ENCODE measurements at regions not wholly inside any gene's neighbourhood (a gene's known extent, or its start where the extent isn't known, plus 50 kb on each side); places are given as distances from the start of the nearest gene placed in this dataset.
A peak's percentile ranks its signal among the peaks of the same experiment; 100 is the strongest.

DNA sequence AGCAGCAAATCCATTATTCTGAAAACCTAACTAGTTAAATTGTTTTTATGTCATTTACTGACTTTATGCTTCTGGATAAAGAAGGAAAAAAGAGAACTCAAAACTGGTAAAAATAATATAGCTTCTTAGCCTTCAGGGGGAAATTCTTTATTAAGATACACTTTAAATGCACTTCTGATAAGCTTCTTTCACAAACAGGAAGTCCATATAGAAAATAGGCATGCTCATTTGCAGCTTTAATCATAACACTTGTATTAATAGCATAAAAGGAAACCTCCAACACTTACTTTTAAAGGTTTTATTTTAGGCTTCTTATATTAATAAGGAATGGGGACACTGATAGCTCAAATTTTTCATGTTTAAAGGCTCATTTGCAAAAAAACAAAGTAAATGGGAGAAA is 538.0 kb upstream of the SLC35B3 start:
- CTCF ChIA-PET, result interaction anchor here (0.6 kb wide), 1 partner anchor 10 kb away, joined by 4 read pairs; no protein-coding TSS in a partner anchor

GRCh38 chr6:8969747-8970146 is 534.4 kb upstream of the SLC35B3 start:
- H3K9me2 ChIP-seq (replicated peaks; ENCODE audit: low read length), result no peaks in the 10 kb centered on the region
- no peak overlapping the region for H3K4me2 ChIP-seq (ENCODE audit: low read length)
- H3F3A ChIP-seq (ENCODE audit: low read length, unreplicated experiment), result no peaks in the 10 kb centered on the region
- no peaks in the 10 kb centered on the region for H4K20me1 ChIP-seq (ENCODE audit: low read length)
- no peak overlapping the region for H3K9ac ChIP-seq (ENCODE audit: low read length)
- no TSS peak for BruUV-seq (replicated peaks)
- no peaks in the 10 kb centered on the region; the same call in 1 of the 2 replicates for H3K9me3 ChIP-seq (ENCODE audit: low read length)
- peaks cover 7% of the 10 kb centered on the region; the same call in 1 of the 2 replicates for H3K27me3 ChIP-seq (ENCODE audit: low read length)
- DNase-seq (no peak), ATAC-seq (no peak)
- no peaks in the 10 kb centered on the region for H3K4me1 ChIP-seq (ENCODE audit: insufficient read depth, low read length)
- TF ChIP-seq, protein P1, sequence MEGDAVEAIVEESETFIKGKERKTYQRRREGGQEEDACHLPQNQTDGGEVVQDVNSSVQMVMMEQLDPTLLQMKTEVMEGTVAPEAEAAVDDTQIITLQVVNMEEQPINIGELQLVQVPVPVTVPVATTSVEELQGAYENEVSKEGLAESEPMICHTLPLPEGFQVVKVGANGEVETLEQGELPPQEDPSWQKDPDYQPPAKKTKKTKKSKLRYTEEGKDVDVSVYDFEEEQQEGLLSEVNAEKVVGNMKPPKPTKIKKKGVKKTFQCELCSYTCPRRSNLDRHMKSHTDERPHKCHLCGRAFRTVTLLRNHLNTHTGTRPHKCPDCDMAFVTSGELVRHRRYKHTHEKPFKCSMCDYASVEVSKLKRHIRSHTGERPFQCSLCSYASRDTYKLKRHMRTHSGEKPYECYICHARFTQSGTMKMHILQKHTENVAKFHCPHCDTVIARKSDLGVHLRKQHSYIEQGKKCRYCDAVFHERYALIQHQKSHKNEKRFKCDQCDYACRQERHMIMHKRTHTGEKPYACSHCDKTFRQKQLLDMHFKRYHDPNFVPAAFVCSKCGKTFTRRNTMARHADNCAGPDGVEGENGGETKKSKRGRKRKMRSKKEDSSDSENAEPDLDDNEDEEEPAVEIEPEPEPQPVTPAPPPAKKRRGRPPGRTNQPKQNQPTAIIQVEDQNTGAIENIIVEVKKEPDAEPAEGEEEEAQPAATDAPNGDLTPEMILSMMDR (conservative IDR thresholded peaks at IDR 0.05; ENCODE audit: low read depth, low read length), result no peak
- TF ChIP-seq EZH2 (IDR thresholded peaks at IDR 0.05; ENCODE audit: low read length, unreplicated experiment) (no peak), EZH2phosphoT487 (IDR thresholded peaks at IDR 0.05; ENCODE audit: borderline replicate concordance, low read length) (no peak)
- POLR2A ChIA-PET (ENCODE audit: unreplicated experiment), result no interaction called here
- no peaks in the 10 kb centered on the region for H3K36me3 ChIP-seq (ENCODE audit: low read depth, low read length)
- no peak overlapping the region for H2AFZ ChIP-seq (ENCODE audit: low read length)
- H3K4me3 ChIP-seq (ENCODE audit: low read length), result no peak overlapping the region
- H3K79me2 ChIP-seq (ENCODE audit: low read length), result no peaks in the 10 kb centered on the region
- H3K27ac ChIP-seq (ENCODE audit: low read length), result no peak overlapping the region
- CTCF ChIA-PET, result interaction anchor here (0.8 kb wide), 1 partner anchor 10 kb away, joined by 4 read pairs; no protein-coding TSS in a partner anchor
- intact Hi-C loops (cut with micrococcal nuclease), result no loop called here

More for the DNA sequence above, 538.0 kb upstream of the SLC35B3 start:
- BruUV-seq (replicated peaks), result no TSS peak
- Histone ChIP-seq H3K36me3 (ENCODE audit: low read depth, low read length) (no peaks in the 10 kb centered on the region), H3K9me3 (ENCODE audit: low read length) (no peaks in the 10 kb centered on the region; the same call in 1 of the 2 replicates), H3K27ac (ENCODE audit: low read length) (no peak overlapping the region), H2AFZ (ENCODE audit: low read length) (no peak overlapping the region), H3K79me2 (ENCODE audit: low read length) (no peaks in the 10 kb centered on the region), H3K9ac (ENCODE audit: low read length) (no peak overlapping the region), H3K9me2 (replicated peaks; ENCODE audit: low read length) (no peaks in the 10 kb centered on the region), H3K4me1 (ENCODE audit: insufficient read depth, low read length) (no peaks in the 10 kb centered on the region), H3K4me3 (ENCODE audit: low read length) (no peak overlapping the region), H4K20me1 (ENCODE audit: low read length) (no peaks in the 10 kb centered on the region), H3K27me3 (ENCODE audit: low read length) (peaks cover 7% of the 10 kb centered on the region; the same call in 1 of the 2 replicates), H3K4me2 (ENCODE audit: low read length) (no peak overlapping the region), H3F3A (ENCODE audit: low read length, unreplicated experiment) (no peaks in the 10 kb centered on the region)
- ATAC-seq (no peak), DNase-seq (no peak)
- intact Hi-C loops (cut with micrococcal nuclease), result no loop called here
- POLR2A ChIA-PET (ENCODE audit: unreplicated experiment), result no interaction called here
- TF ChIP-seq, protein P1 (conservative IDR thresholded peaks at IDR 0.05; ENCODE audit: low read depth, low read length), result no peak
- TF ChIP-seq EZH2phosphoT487 (IDR thresholded peaks at IDR 0.05; ENCODE audit: borderline replicate concordance, low read length) (no peak), EZH2 (IDR thresholded peaks at IDR 0.05; ENCODE audit: low read length, unreplicated experiment) (no peak)

DNA sequence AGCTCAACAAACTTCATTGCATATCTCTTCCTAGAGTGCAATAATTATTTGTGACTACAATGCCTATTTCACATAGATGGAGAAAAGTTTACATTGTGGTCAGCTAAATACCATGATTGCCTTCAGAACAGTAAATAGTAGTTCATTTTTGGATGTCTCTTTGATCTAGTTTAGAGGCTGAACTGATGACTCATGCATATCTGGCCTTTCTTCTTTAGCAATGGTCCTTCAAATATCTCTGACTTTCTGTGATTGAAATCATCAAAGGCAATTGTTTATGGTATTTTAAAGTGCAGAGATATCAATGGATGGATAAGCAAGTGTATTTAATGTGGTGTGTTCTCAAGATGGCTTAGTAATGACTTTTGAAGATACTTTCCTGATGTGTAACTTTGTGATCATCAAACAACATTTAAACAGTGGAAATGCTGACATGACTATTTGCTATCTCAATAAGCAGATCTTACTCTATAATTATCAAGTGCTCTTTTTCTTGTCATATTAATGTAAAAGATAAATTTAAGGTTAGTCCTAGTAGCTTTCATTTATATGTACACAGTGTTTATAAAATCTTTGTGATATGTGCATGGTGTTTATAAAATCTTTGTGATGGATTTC is 523.7 kb upstream of the SLC35B3 start:
- H3K4me2 ChIP-seq (ENCODE audit: low read length), result no peak overlapping the region
- H3K36me3 ChIP-seq (ENCODE audit: low read depth, low read length), result no peaks in the 10 kb centered on the region
- intact Hi-C loops (cut with micrococcal nuclease), result no loop called here
- no TSS peak for BruUV-seq (replicated peaks)
- H3K9me3 ChIP-seq (ENCODE audit: low read length), result no peaks in the 10 kb centered on the region
- no peaks in the 10 kb centered on the region for H3K4me1 ChIP-seq (ENCODE audit: insufficient read depth, low read length)
- ATAC-seq (no peak), DNase-seq (peak; percentile 40)
- CTCF ChIA-PET, result no interaction called here
- H2AFZ ChIP-seq (ENCODE audit: low read length), result no peak overlapping the region
- H3F3A ChIP-seq (ENCODE audit: low read length, unreplicated experiment), result no peaks in the 10 kb centered on the region
- H3K27me3 ChIP-seq (ENCODE audit: low read length), result peaks cover 7% of the 10 kb centered on the region
- H3K9ac ChIP-seq (ENCODE audit: low read length), result no peak overlapping the region
- H3K27ac ChIP-seq (ENCODE audit: low read length), result no peak overlapping the region
- H4K20me1 ChIP-seq (ENCODE audit: low read length), result no peaks in the 10 kb centered on the region
- H3K79me2 ChIP-seq (ENCODE audit: low read length), result no peaks in the 10 kb centered on the region
- no peak overlapping the region for H3K4me3 ChIP-seq (ENCODE audit: low read length)
- TF ChIP-seq, protein P1 (conservative IDR thresholded peaks at IDR 0.05; ENCODE audit: low read depth, low read length), result no peak
- TF ChIP-seq EZH2phosphoT487 (IDR thresholded peaks at IDR 0.05; ENCODE audit: borderline replicate concordance, low read length) (no peak), EZH2 (IDR thresholded peaks at IDR 0.05; ENCODE audit: low read length, unreplicated experiment) (no peak)
- POLR2A ChIA-PET (ENCODE audit: unreplicated experiment), result no interaction called here
- H3K9me2 ChIP-seq (replicated peaks; ENCODE audit: low read length), result no peaks in the 10 kb centered on the region

Measured in PC-3 (cell line).